ENCODE measurements at regions not wholly inside any gene's neighbourhood (a gene's known extent, or its start where the extent isn't known, plus 50 kb on each side); places are given as distances from the start of the nearest gene placed in this dataset.
"Not testable (repeated sequence)": the region's sequence is repeated elsewhere in the genome, so short reads cannot be mapped to it uniquely, and the experiment has no call there.

DNA sequence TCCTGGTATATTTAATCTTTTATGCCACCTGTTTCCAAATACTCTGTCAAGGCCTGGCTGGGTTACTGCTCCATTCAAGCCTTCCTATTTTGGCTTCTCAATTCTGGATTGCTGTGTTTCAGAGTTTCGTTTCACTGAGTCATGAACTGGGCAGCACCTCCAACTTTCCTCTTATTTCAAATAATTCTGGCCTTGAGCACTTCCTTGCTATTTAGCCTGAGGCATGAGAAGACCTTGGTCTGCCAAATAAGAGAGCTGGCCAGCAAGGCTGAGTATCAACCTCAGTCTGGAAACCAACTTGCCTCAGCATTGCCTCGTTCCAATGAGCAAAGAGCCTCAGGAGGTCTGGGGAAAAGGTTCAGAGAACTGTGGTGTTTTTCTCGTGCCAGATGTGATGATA, 66.6 kb downstream of the TNFAIP3 start:
- DNase-seq, result no peak
- H3K4me1 Mint-ChIP-seq, result peaks cover 24% of the 10 kb centered on the region

DNA sequence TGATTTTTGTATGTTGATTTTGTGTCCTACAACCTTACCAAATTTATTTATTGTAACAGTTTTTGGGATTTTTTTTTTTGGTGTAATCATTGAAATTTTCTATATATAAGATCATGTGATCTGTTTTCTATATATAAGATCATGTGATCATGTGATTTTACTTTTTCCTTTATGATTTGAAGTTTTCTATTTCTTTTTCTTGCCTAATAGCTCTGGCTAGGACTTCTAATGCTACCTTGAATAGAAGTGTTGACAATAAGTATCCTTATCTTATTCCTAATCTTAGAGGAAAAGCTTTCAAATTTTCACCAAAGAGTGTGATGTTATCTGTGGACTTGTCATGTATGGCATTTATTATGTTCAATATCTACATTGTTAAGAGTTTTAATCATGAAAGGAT, 69.7 kb downstream of the TNFAIP3 start:
- Mint-ChIP-seq H3K4me1 (peaks cover 36% of the 10 kb centered on the region), H3K27ac (no peak overlapping the region), H3K36me3 (ENCODE audit: low read depth) (peaks cover 18% of the 10 kb centered on the region), H3K27me3 (no peaks in the 10 kb centered on the region), H3K4me3 (no peak overlapping the region), H3K9me3 (peaks cover 16% of the 10 kb centered on the region)
- intact Hi-C loops (cut with micrococcal nuclease), result no loop called here
- no peak for DNase-seq

More for the DNA sequence above, 66.6 kb downstream of the TNFAIP3 start:
- Mint-ChIP-seq H3K36me3 (ENCODE audit: low read depth) (peaks cover 11% of the 10 kb centered on the region), H3K27ac (no peak overlapping the region), H3K9me3 (peaks cover 12% of the 10 kb centered on the region), H3K4me3 (no peak overlapping the region), H3K27me3 (no peaks in the 10 kb centered on the region)
- intact Hi-C loops (cut with micrococcal nuclease), result no loop called here

DNA sequence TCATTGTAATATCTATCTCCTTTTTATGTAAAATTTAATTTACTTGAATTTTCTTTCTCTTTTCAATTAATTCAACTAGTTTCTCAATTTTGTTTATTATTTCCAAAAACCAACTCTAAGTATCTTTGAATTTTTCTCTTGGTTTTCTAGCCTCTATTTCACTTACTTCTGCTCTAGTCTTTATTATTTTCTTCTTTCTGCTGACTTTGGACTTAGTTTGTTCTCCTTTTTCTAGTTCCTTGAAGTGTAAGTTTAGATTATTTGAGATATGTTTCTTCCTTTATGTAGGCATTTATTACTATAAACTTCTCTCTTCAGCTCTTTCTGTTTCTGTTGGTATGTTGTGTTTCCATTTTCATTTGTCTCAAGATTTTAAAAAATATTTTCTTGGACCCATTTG, 70.8 kb downstream of the TNFAIP3 start:
- Mint-ChIP-seq H3K27ac (no peak overlapping the region), H3K9me3 (peaks cover 16% of the 10 kb centered on the region), H3K4me1 (peaks cover 40% of the 10 kb centered on the region), H3K4me3 (no peak overlapping the region), H3K36me3 (ENCODE audit: low read depth) (peaks cover 18% of the 10 kb centered on the region), H3K27me3 (no peaks in the 10 kb centered on the region)
- DNase-seq, result no peak
- intact Hi-C loops (cut with micrococcal nuclease), result no loop called here

DNA sequence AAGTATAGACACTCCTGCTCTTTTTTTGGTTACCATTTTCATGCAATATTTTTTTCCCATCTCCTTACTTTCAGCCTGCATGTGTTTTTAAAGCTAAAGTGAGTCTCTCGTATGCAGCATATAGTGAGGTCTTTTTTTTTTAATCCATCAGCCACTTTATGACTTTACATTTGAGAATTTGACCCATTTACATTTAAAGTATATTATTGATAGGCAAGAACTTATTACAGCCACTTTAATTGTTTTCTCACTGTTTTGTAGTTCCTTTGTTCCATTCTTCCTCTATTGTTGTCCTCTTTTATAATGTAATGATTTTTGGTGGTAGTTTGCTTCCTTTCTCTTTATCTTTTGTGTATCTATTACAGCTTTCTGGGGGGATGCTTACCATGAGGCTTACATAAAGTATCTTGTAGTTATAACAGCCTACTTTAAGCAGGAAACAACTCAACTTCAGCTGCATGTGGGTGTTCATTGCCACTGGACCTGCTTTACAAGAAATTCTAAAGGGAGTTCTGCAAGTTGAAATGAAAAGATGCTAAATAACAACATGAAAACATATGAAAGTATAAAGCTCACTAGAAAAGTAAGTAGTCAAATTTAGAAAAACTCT, 71.8 kb downstream of the TNFAIP3 start:
- peaks cover 10% of the 10 kb centered on the region for H3K9me3 Mint-ChIP-seq
- no peaks in the 10 kb centered on the region for H3K27me3 Mint-ChIP-seq
- DNase-seq, result no peak
- peak overlapping the region; percentile 3 for H3K4me3 Mint-ChIP-seq
- H3K36me3 Mint-ChIP-seq (ENCODE audit: low read depth), result peaks cover 18% of the 10 kb centered on the region
- peak overlapping the region; percentile 63 for H3K27ac Mint-ChIP-seq
- peaks cover 36% of the 10 kb centered on the region for H3K4me1 Mint-ChIP-seq
- intact Hi-C loops (cut with micrococcal nuclease), result no loop called here

DNA sequence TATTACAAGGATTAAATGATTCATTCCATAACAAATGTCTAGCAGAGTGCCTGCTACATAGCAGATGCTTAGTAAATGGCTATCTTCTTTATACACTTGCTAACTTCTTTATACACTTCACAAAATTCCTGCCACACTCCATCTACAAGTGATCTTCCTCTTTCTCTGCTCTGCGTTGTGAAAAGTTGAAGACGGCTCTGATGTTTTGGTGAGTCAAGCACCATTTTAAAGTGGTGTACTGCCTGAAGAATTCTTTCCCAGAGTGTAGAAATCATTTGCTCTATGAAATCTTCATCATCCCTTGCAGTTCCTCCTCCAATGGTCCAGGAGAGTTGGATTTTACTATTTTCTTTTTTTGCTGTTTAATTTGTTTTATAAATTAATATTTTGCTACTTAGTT, 74.9 kb downstream of the TNFAIP3 start:
- Mint-ChIP-seq H3K27me3 (no peaks in the 10 kb centered on the region), H3K36me3 (ENCODE audit: low read depth) (peaks cover 10% of the 10 kb centered on the region), H3K9me3 (peaks cover 6% of the 10 kb centered on the region), H3K4me3 (no peak overlapping the region), H3K27ac (peak overlapping the region; percentile 6), H3K4me1 (peaks cover 55% of the 10 kb centered on the region)
- intact Hi-C loops (cut with micrococcal nuclease), result loop anchor here (2.0 to 5.0 kb wide), 2 partner anchors 63 to 165 kb away; partner anchors contain the start of gene PERP
- DNase-seq, result no peak

DNA sequence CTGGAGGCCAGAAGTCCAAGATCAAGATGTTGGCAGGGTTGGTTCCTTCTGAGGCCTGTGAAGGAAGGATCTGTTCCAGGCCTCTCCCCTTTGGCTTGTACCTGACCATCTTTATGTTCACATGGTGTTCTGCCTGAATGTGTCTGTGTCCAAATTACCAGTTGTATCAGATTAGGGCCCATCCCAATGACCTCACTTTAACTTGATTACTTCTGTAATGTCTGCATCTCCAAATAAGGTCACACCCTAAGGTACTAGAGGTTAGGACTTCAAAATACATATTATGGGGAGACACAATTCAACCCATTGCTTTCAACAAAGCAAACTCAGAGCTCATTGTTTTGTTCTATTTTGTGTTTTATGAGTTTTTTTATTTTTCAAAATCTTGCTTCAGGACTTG, 75.7 kb downstream of the TNFAIP3 start:
- Mint-ChIP-seq H3K27me3 (no peaks in the 10 kb centered on the region), H3K9me3 (peaks cover 6% of the 10 kb centered on the region), H3K36me3 (ENCODE audit: low read depth) (peaks cover 10% of the 10 kb centered on the region), H3K27ac (peak overlapping the region; percentile 35), H3K4me3 (no peak overlapping the region), H3K4me1 (peaks cover 55% of the 10 kb centered on the region)
- no peak for DNase-seq
- intact Hi-C loops (cut with micrococcal nuclease), result loop anchor here (5.0 kb wide), 1 partner anchor 165 kb away; the partner anchor contains the start of gene PERP

DNA sequence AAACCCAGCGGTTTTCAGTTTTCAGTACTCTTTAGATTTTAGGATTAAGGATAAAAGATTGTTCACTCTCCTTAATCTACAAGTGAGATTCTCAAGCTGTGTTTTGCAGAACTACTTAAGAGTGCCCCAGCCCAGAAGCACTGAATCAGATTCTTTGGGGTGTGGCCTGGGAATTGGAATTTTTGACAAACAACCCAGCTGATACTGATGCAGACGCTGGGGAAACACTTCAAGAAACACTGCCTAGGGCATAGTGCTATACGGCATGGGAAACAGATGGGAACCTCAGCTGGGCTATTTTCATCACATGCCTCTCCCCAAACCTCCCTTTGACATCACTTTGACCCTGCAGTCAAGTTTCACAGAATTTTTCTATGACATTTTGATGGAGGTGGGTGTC, 77.3 kb downstream of the TNFAIP3 start:
- peak overlapping the region; percentile 23 for H3K4me3 Mint-ChIP-seq
- intact Hi-C loops (cut with micrococcal nuclease), result loop anchor here (5.0 kb wide), 1 partner anchor 163 kb away; the partner anchor contains the start of gene PERP
- H3K9me3 Mint-ChIP-seq; H3K27me3 Mint-ChIP-seq; DNase-seq; H3K36me3 Mint-ChIP-seq (ENCODE audit: low read depth): not testable (repeated sequence)
- peaks cover 55% of the 10 kb centered on the region for H3K4me1 Mint-ChIP-seq
- H3K27ac Mint-ChIP-seq, result peak overlapping the region; percentile 81

DNA sequence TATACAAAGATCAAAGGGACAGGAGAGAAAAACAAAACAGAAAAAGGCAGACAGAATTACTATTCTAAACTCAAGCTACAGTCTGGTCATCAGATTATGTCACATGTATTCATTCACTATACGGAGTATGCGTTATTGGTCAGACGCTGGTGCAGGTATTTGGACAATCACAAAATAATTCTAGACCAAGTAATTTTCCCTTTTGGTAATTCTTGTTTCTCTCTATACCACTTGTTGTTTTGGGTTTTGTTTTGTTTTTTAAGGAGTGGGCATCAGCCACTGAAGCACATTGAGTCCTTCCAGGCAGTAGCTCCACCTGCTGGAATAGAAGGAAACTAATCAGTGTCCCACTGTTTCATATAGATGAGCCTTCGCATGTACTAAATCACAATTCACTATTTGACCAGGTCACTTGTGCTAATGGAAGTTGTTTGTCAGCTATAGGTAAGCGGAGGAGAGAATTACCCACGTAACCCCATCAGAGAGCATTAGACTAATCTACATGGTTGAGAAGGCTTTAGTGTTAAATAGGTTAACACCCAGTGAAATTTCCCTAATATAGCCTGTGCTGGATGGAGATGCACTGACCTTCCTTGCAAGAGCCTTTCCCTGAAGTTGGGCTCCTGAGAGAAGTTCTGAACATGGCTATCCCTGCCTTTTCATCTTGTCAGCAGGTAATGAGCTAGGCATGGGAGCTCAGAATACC, 77.9 kb downstream of the TNFAIP3 start:
- Mint-ChIP-seq H3K36me3 (ENCODE audit: low read depth) (peaks cover 1% of the 10 kb centered on the region), H3K27me3 (no peaks in the 10 kb centered on the region), H3K9me3 (no peaks in the 10 kb centered on the region), H3K27ac (peak overlapping the region; percentile 81), H3K4me1 (peaks cover 57% of the 10 kb centered on the region), H3K4me3 (peak overlapping the region; percentile 23)
- peak; percentile 77 for DNase-seq
- intact Hi-C loops (cut with micrococcal nuclease), result loop anchor here (1.0 to 5.0 kb wide), 4 partner anchors 72 to 239 kb away; partner anchors contain the start of gene PERP

DNA sequence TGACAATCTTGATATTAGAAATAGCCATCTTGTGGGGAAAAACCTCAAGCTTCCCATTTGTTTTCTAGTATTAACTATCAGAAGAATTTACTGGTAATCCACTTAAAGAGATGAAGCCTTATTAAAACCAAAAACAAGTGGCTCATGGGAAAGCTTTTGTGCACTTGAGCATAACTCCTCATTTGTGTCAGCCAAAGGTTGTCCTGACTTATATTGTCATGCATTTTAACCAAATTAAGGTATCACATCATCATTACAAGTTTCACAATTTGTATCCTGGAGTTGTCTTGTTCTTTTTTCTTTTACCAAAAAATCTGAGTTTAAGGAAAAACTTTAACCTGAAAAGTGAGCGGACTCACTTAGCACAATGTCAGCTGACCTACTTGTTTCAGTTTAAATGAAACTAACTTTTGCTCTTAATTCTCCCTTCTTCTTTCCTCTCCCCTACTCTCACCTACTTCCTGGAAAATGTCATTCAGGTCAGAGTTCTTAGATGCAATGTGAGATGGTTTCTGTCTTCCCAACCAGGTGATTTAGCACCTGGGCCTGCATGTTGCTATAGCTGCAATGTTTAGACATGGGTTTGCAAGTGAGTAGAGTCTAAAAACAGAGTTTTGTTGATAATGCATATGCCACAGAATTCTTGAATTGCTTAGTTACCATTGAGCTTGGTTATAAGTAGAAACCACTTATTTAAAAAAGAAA, 82.8 kb downstream of the TNFAIP3 start:
- peak; percentile 76 for DNase-seq
- Mint-ChIP-seq H3K27ac (peak overlapping the region; percentile 3), H3K27me3 (no peaks in the 10 kb centered on the region), H3K4me1 (peaks cover 27% of the 10 kb centered on the region), H3K4me3 (peak overlapping the region; percentile 41), H3K9me3 (no peaks in the 10 kb centered on the region), H3K36me3 (ENCODE audit: low read depth) (no peaks in the 10 kb centered on the region)
- intact Hi-C loops (cut with micrococcal nuclease), result no loop called here

DNA sequence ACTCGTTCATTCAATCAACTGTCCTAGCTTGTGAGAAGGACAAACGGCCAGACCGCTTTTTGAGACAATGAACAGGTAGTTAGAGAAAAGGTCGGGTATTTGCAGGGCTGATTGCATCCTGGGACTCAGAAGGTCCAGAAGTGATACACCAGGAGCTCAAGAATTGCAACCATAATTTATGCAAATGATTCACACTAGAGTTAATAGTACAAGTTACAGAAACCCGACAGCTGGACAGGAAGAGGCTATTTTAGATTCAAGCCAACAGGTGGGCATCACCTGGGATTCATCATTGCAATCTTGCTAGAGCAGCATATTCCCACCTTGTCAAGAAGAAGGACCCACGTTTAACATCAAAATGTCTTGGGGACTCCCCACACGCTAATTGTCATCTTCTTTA, 83.5 kb downstream of the TNFAIP3 start:
- Mint-ChIP-seq H3K9me3 (no peaks in the 10 kb centered on the region), H3K27me3 (no peaks in the 10 kb centered on the region), H3K4me3 (no peak overlapping the region), H3K27ac (no peak overlapping the region), H3K4me1 (peaks cover 22% of the 10 kb centered on the region), H3K36me3 (ENCODE audit: low read depth) (no peaks in the 10 kb centered on the region)
- intact Hi-C loops (cut with micrococcal nuclease), result no loop called here
- DNase-seq, result no peak

DNA sequence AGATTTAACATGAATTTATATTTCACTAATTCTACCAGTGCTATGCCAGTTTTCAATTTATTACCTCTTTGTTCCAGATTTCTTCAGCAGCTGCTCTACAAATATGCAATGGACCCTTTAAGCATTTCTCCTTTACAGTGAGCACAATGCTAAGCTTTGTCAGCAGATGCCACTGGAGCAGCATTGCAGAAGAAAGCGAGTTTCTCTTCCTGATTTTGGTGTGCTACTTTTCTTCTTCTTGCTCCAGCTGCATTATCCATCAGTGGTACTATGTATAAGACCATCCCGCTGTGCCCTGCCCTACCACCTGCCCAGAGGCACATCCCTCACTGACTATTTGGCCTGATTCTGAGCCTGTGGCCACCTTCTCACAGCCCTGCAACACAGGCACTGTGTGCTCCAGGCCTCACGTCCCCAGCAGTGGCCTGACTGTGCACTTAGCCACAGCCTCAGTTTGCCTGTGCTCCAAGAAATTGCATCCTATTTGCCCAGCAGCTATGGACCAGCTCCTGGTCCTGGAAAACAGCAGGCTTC, 84.1 kb downstream of the TNFAIP3 start:
- Mint-ChIP-seq H3K27me3 (no peaks in the 10 kb centered on the region), H3K4me1 (peaks cover 20% of the 10 kb centered on the region), H3K4me3 (no peak overlapping the region), H3K27ac (no peak overlapping the region), H3K36me3 (ENCODE audit: low read depth) (no peaks in the 10 kb centered on the region), H3K9me3 (no peaks in the 10 kb centered on the region)
- no peak for DNase-seq
- intact Hi-C loops (cut with micrococcal nuclease), result no loop called here

DNA sequence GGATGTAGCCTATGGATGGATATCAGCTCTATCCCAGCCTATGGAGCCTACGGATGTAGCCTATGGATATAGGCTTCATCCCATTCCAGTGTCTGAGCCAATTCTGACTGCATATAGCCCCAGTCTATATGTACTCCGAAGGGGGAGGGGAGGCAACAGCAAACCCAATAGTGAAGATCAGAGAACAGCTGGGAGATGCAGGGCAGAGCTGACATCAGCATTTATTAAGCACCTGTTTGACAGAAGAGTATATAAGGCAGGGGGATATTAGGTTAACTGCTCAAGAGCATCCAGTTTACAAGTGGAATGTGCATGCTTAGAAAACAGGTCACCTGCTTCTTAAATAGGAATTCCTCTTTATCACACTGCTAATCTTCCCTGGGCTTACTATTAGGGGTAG, 85.2 kb downstream of the TNFAIP3 start:
- Mint-ChIP-seq H3K4me1 (peaks cover 14% of the 10 kb centered on the region), H3K9me3 (no peaks in the 10 kb centered on the region), H3K27ac (no peak overlapping the region), H3K27me3 (no peaks in the 10 kb centered on the region), H3K36me3 (ENCODE audit: low read depth) (no peaks in the 10 kb centered on the region), H3K4me3 (no peak overlapping the region)
- DNase-seq, result no peak
- intact Hi-C loops (cut with micrococcal nuclease), result loop anchor here (2.0 kb wide), 1 partner anchor 17 kb away; no protein-coding TSS in a partner anchor

DNA sequence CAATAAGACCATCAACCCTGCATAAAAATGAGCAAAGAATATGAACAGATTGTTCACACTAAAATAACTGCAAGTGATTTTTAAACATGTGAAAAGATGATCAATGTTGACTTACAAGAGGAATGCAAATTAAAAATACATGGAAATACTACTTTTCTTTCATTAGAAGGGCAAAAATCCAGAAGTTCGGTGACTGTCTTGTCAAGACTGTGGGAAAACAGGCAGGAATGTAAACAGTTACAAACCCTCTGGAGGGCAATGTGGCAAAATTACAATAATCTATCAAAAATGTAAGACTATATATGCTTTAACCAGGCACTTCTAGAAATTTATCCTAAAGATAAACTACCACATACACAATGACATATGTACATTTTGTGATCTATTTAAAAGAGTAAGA, 86.7 kb downstream of the TNFAIP3 start:
- Mint-ChIP-seq H3K4me3 (no peak overlapping the region), H3K36me3 (ENCODE audit: low read depth) (peaks cover 6% of the 10 kb centered on the region), H3K4me1 (peaks cover 19% of the 10 kb centered on the region), H3K27me3 (no peaks in the 10 kb centered on the region), H3K9me3 (peaks cover 6% of the 10 kb centered on the region), H3K27ac (no peak overlapping the region)
- no peak for DNase-seq
- intact Hi-C loops (cut with micrococcal nuclease), result loop anchor here (2.0 kb wide), 1 partner anchor 15 kb away; no protein-coding TSS in a partner anchor

DNA sequence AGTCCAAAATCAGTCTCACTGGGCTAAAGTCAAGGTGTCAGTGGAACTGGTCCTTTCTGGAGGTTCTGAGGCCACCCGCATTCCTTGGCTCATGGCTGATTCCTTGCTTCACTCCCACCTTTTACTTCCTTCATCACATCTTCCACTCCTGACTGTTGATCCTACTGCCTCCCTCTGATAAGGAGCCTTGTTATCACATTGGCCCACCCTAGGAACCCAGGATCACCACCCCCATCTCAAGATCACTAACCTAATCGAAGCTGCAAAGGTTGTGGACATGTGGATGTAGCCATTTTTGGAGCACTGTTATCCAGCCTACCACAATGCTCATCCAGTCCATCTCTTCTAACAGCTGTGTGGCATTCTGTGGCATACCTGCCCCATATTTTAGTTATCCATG, 87.2 kb downstream of the TNFAIP3 start:
- intact Hi-C loops (cut with micrococcal nuclease), result no loop called here
- Mint-ChIP-seq H3K4me1 (peaks cover 22% of the 10 kb centered on the region), H3K27ac (no peak overlapping the region), H3K9me3 (peaks cover 8% of the 10 kb centered on the region), H3K4me3 (no peak overlapping the region), H3K27me3 (no peaks in the 10 kb centered on the region), H3K36me3 (ENCODE audit: low read depth) (peaks cover 8% of the 10 kb centered on the region)
- no peak for DNase-seq
